Uterus (tissue), 2 donors: ENCODE measurements at regions not wholly inside any gene's neighbourhood (a gene's known extent, or its start where the extent isn't known, plus 50 kb on each side); places are given as distances from the start of the nearest gene placed in this dataset.

Experiments
- POLR2A ChIP-seq, 2 donors: fragments of 450-650 bp; IDR thresholded peaks; one replicate each; pipeline ENCODE4 v1.6.1; 2016; ENCODE audit warnings: antibody characterized with exemption in 2 of 2, mild to moderate bottlenecking in 1 of 2, moderate library complexity in 1 of 2
- TF ChIP-seq, protein P1 (sequence below), 4 experiments: fragments of 200-600 bp in 2 of 4; fragments of 450-650 bp in 2 of 4; sonication (generic) in 2 of 4; IDR thresholded peaks; one replicate each; pipeline ENCODE4 v1.5.1; 2016 to 2019; ENCODE audit warnings: antibody characterized with exemption in 4 of 4, mild to moderate bottlenecking in 2 of 4, moderate library complexity in 1 of 4

DNA sequence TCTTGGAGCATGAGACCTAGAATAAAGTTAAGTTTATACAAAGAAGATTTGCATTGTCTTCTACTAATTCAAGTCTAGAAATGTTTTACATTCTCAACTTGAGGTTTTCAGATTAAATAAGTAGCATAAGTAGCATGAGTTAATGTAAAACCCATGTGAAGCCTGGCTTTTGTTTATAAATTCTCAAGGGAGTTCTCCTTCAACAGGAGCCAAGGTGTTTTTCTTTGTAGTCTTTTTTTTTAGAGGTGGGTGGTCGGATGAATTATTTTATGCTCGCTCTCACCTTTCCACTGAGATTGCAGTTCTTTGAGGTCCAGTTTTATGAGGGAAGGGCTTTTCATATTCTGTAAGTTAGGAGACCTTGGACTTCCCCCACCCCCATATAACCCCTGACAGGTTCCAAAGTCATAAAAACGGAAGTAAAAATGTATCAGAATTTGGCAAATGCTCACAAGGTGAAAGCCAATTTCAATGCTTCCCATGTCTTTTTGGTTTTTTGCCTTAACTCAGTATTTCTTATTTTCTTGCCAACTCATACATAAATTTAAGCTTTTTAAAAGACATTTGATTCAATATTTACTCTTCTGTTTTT is 244.3 kb upstream of the ASCC3 start:
- TF ChIP-seq, protein P1, sequence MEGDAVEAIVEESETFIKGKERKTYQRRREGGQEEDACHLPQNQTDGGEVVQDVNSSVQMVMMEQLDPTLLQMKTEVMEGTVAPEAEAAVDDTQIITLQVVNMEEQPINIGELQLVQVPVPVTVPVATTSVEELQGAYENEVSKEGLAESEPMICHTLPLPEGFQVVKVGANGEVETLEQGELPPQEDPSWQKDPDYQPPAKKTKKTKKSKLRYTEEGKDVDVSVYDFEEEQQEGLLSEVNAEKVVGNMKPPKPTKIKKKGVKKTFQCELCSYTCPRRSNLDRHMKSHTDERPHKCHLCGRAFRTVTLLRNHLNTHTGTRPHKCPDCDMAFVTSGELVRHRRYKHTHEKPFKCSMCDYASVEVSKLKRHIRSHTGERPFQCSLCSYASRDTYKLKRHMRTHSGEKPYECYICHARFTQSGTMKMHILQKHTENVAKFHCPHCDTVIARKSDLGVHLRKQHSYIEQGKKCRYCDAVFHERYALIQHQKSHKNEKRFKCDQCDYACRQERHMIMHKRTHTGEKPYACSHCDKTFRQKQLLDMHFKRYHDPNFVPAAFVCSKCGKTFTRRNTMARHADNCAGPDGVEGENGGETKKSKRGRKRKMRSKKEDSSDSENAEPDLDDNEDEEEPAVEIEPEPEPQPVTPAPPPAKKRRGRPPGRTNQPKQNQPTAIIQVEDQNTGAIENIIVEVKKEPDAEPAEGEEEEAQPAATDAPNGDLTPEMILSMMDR (IDR thresholded peaks at IDR 0.05): no peak
- no peak for TF ChIP-seq POLR2A (IDR thresholded peaks at IDR 0.05)
